Fibroblast of lung (primary cell): ENCODE measurements at regions not wholly inside any gene's neighbourhood (a gene's known extent, or its start where the extent isn't known, plus 50 kb on each side); places are given as distances from the start of the nearest gene placed in this dataset.

Source experiments
- CTCF ChIP-seq, 2 donors: IDR thresholded peaks in 1 of 2; conservative IDR thresholded peaks in 1 of 2; 1 replicate in 1 of 2; 2 replicates in 1 of 2; pipeline ENCODE4 v1.5.1; 2011 to 2012; ENCODE audit warnings: low read length in 2 of 2, control low read depth in 1 of 2, inconsistent platforms in 1 of 2, low read depth in 1 of 2, mild to moderate bottlenecking in 1 of 2
- EZH2 ChIP-seq: IDR thresholded peaks from 2 replicates; pipeline ENCODE4 v1.5.1; 2012; ENCODE audit warnings: low read length, control low read depth, mild to moderate bottlenecking; ENCODE audit errors: missing control alignments

GRCh38 chr12:111025792-111026430 is 105.5 kb upstream of the MYL2 start:
- TF ChIP-seq CTCF (conservative IDR thresholded peaks at IDR 0.05 in 1 of 2, IDR thresholded peaks at IDR 0.05 in 1 of 2; ENCODE audit: low read depth in 1 of 2, low read length in 2 of 2) (no peak), EZH2 (no peak)
